ENCODE measurements at regions not wholly inside any gene's neighbourhood (a gene's known extent, or its start where the extent isn't known, plus 50 kb on each side); places are given as distances from the start of the nearest gene placed in this dataset.
A peak's percentile ranks its signal among the peaks of the same experiment; 100 is the strongest.

- no peak for DNase-seq (ENCODE audit: low spot score)
- H3K27me3 Mint-ChIP-seq (ENCODE audit: low read depth), result no peaks in the 10 kb centered on the region
- ATAC-seq, result no peak
- peaks cover 9% of the 10 kb centered on the region for H3K9me3 Mint-ChIP-seq
- H3K36me3 Mint-ChIP-seq, result no peaks in the 10 kb centered on the region
- no peak overlapping the region for H3K4me3 Mint-ChIP-seq
- ChIA-PET CTCF (interaction anchor here (0.6 kb wide), 1 partner anchor 11 kb away, joined by 3 read pairs; no protein-coding TSS in a partner anchor), POLR2A (no interaction called here)
- TF ChIP-seq ESRRA (CRISPR knock-in tag; IDR thresholded peaks at IDR 0.05; ENCODE audit: borderline replicate concordance) (no peak), ZNF317 (CRISPR knock-in tag; IDR thresholded peaks at IDR 0.05; ENCODE audit: borderline replicate concordance, low read depth) (no peak), IRF1 (CRISPR knock-in tag; IDR thresholded peaks at IDR 0.05) (no peak), ZNF396 (CRISPR knock-in tag; IDR thresholded peaks at IDR 0.05; ENCODE audit: borderline replicate concordance) (no peak), E2F1 (CRISPR knock-in tag; IDR thresholded peaks at IDR 0.05) (no peak), NFYB (CRISPR knock-in tag; conservative IDR thresholded peaks at IDR 0.05; ENCODE audit: low read depth) (no peak), NR2C2 (CRISPR knock-in tag; IDR thresholded peaks at IDR 0.05) (no peak), CTCF (IDR thresholded peaks at IDR 0.05) (no peak), ATF6 (CRISPR knock-in tag; IDR thresholded peaks at IDR 0.05) (no peak)
- peaks cover 14% of the 10 kb centered on the region for H3K4me1 Mint-ChIP-seq
- H3K27ac Mint-ChIP-seq, result no peak overlapping the region
Measured at GRCh38 chr16:65909310-65910050, 457.0 kb upstream of the CDH5 start.

GRCh38 chr16:65908568-65908967 is 457.9 kb upstream of the CDH5 start:
- Mint-ChIP-seq H3K27me3 (ENCODE audit: low read depth) (no peaks in the 10 kb centered on the region), H3K4me1 (peaks cover 18% of the 10 kb centered on the region), H3K36me3 (no peaks in the 10 kb centered on the region), H3K9me3 (peaks cover 9% of the 10 kb centered on the region), H3K27ac (no peak overlapping the region), H3K4me3 (no peak overlapping the region)
- ATAC-seq (peak; percentile 69), DNase-seq (ENCODE audit: low spot score) (peak; percentile 38)
- ChIA-PET CTCF (no interaction called here), POLR2A (no interaction called here)
- TF ChIP-seq MXD4 (CRISPR knock-in tag; IDR thresholded peaks at IDR 0.05; ENCODE audit: borderline replicate concordance) (no peak), ZNF532 (CRISPR knock-in tag; IDR thresholded peaks at IDR 0.05; ENCODE audit: borderline replicate concordance) (no peak), ZNF671 (CRISPR knock-in tag; IDR thresholded peaks at IDR 0.05) (no peak), OVOL2 (CRISPR knock-in tag; IDR thresholded peaks at IDR 0.05; ENCODE audit: borderline replicate concordance) (no peak), ELF4 (CRISPR knock-in tag; IDR thresholded peaks at IDR 0.05; ENCODE audit: low read depth) (no peak), FOXP1 (CRISPR knock-in tag; IDR thresholded peaks at IDR 0.05; ENCODE audit: borderline replicate concordance) (no peak), NFATC4 (CRISPR knock-in tag; IDR thresholded peaks at IDR 0.05) (no peak), TCF7 (CRISPR knock-in tag; IDR thresholded peaks at IDR 0.05; ENCODE audit: low read depth) (no peak), FOXJ3 (CRISPR knock-in tag; IDR thresholded peaks at IDR 0.05; ENCODE audit: borderline replicate concordance) (no peak), E2F5 (CRISPR knock-in tag; IDR thresholded peaks at IDR 0.05) (no peak), AR (CRISPR knock-in tag; IDR thresholded peaks at IDR 0.05) (no peak)

Measured in WTC11 (cell line).